ENCODE measurements at regions not wholly inside any gene's neighbourhood (a gene's known extent, or its start where the extent isn't known, plus 50 kb on each side); places are given as distances from the start of the nearest gene placed in this dataset.

DNA sequence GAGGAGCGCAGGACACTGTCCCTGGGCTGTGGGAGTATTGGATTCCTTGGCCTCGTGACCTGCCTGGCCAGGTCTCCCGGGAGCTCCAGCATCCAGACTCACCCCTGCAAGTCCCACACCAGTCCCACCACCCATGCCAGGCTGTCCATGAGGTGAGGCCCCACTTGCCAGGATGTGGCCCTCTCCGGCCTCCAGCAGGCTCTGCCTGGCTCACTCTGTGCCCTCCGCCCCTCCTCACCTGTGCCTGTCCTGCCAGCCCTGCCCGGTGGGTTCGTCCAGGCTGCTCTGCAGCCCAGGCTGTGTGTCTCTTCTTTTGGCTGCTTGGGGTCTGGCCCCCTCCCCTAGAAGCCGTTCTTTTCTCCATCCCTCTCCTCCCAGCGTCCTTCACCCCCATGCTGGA is 436.8 kb upstream of the MYT1L start:
- Histone ChIP-seq H3K9me3 (ENCODE audit: severe bottlenecking) (peaks cover 4% of the 10 kb centered on the region), H3K4me3 (ENCODE audit: severe bottlenecking) (no peak overlapping the region), H3K4me1 (ENCODE audit: insufficient read depth, poor library complexity, severe bottlenecking) (no peaks in the 10 kb centered on the region), H3K36me3 (ENCODE audit: low read depth) (no peaks in the 10 kb centered on the region), H3K27me3 (ENCODE audit: insufficient read depth, poor library complexity, severe bottlenecking) (no peaks in the 10 kb centered on the region), H3K27ac (ENCODE audit: poor library complexity, severe bottlenecking) (no peak overlapping the region)
- DNase-seq (ENCODE audit: low spot score) (no peak), ATAC-seq (ENCODE audit: low read depth) (no peak)
- TF ChIP-seq, protein P1, sequence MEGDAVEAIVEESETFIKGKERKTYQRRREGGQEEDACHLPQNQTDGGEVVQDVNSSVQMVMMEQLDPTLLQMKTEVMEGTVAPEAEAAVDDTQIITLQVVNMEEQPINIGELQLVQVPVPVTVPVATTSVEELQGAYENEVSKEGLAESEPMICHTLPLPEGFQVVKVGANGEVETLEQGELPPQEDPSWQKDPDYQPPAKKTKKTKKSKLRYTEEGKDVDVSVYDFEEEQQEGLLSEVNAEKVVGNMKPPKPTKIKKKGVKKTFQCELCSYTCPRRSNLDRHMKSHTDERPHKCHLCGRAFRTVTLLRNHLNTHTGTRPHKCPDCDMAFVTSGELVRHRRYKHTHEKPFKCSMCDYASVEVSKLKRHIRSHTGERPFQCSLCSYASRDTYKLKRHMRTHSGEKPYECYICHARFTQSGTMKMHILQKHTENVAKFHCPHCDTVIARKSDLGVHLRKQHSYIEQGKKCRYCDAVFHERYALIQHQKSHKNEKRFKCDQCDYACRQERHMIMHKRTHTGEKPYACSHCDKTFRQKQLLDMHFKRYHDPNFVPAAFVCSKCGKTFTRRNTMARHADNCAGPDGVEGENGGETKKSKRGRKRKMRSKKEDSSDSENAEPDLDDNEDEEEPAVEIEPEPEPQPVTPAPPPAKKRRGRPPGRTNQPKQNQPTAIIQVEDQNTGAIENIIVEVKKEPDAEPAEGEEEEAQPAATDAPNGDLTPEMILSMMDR (IDR thresholded peaks at IDR 0.05; ENCODE audit: poor library complexity, severe bottlenecking) = no peak

DNA sequence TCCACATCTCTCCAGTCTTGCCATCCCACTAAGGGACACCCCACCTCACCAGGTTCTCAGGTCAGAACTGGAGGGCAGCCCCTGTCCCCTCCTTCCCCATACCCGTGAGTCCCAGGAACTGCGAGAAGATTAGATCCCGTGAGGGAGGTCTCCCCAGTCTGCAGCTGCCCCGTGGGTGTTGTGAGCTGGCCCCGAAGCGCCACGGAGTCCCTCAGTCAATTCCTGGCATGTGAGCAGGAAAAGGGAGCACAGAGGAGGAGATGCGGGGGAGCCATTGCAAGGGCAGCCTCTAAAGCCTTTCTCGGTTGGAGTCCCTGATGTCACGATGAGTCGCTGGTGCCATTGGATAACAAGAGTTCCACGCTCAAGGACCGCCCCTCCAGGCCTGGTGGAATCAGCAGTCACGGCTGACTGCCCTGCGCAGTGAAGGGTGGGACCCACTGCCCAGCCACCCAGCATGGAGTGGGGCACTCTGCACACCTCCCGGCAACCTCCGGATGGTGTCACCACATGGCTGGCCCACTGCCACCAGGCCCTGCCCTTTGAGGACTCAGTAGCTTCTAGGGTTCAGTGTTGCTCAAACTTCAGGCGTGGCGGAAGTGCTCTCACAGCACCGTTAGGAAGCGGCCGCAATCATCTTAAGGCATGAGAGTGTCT is 434.9 kb upstream of the MYT1L start:
- Histone ChIP-seq H3K36me3 (ENCODE audit: low read depth) (no peaks in the 10 kb centered on the region), H3K9me3 (ENCODE audit: severe bottlenecking) (peaks cover 4% of the 10 kb centered on the region), H3K27me3 (ENCODE audit: insufficient read depth, poor library complexity, severe bottlenecking) (no peaks in the 10 kb centered on the region), H3K4me1 (ENCODE audit: insufficient read depth, poor library complexity, severe bottlenecking) (no peaks in the 10 kb centered on the region), H3K4me3 (ENCODE audit: severe bottlenecking) (no peak overlapping the region), H3K27ac (ENCODE audit: poor library complexity, severe bottlenecking) (no peak overlapping the region)
- no peak for ATAC-seq (ENCODE audit: low read depth)
- no peak for DNase-seq (ENCODE audit: low spot score)
- TF ChIP-seq, protein P1 (IDR thresholded peaks at IDR 0.05; ENCODE audit: poor library complexity, severe bottlenecking) = no peak

DNA sequence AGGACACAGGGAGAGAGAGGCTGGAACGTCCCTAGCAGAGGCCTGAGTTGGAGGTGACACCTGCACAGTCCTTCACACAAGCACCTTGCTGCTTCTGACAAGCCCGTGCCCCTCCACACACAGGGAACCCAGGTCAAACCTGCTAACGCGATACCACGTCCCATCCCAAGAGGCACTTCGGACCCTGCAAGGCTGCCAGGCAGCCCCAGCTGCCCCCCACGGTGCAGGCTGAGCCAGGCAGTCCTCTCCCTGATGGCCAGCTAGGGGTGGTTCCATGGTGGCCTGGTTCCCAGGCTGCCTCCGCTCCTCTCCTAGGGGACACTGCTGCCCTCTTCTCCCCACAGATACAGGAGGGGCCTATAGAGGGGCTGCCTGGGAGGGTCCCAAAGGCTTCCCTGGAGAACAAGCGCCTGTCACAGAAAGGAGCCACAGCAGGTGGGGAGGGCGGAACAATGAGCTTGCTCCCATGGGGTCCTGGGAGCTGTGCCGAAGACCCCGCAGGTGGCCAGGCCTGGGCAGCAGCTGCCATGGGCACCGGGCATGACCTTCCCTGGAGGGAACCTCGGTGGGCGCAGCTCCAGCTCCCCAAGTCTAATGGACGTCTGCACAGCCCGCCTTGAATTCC is 434.2 kb upstream of the MYT1L start:
- TF ChIP-seq, protein P1 (IDR thresholded peaks at IDR 0.05; ENCODE audit: poor library complexity, severe bottlenecking) = no peak
- Histone ChIP-seq H3K9me3 (ENCODE audit: severe bottlenecking) (peaks cover 4% of the 10 kb centered on the region), H3K27me3 (ENCODE audit: insufficient read depth, poor library complexity, severe bottlenecking) (no peaks in the 10 kb centered on the region), H3K27ac (ENCODE audit: poor library complexity, severe bottlenecking) (no peak overlapping the region), H3K36me3 (ENCODE audit: low read depth) (no peaks in the 10 kb centered on the region), H3K4me1 (ENCODE audit: insufficient read depth, poor library complexity, severe bottlenecking) (no peaks in the 10 kb centered on the region), H3K4me3 (ENCODE audit: severe bottlenecking) (no peak overlapping the region)
- ATAC-seq (ENCODE audit: low read depth) (no peak), DNase-seq (ENCODE audit: low spot score) (no peak)

DNA sequence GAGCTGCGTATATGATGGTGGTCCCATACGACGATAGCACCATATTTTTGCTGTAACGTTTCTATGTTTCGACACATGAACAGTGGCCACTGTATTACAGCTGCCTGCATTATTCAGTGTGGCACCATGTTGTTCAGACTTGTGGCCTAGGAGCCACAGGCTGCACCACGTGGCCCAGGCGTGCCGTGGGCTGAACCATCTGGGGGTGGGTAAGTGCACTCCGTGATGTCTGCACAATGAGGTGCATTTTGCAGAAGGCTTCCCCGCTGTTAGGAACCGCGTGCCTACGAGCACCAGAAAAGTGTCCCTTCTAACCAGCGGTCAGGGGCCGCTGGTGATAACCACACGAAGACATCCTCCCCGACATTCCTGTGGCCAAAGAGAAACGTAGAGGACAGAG is 433.7 kb upstream of the MYT1L start:
- Histone ChIP-seq H3K4me1 (ENCODE audit: insufficient read depth, poor library complexity, severe bottlenecking) (no peaks in the 10 kb centered on the region), H3K27me3 (ENCODE audit: insufficient read depth, poor library complexity, severe bottlenecking) (no peaks in the 10 kb centered on the region), H3K27ac (ENCODE audit: poor library complexity, severe bottlenecking) (no peak overlapping the region), H3K36me3 (ENCODE audit: low read depth) (no peaks in the 10 kb centered on the region), H3K4me3 (ENCODE audit: severe bottlenecking) (no peak overlapping the region), H3K9me3 (ENCODE audit: severe bottlenecking) (peaks cover 1% of the 10 kb centered on the region)
- TF ChIP-seq, protein P1 (IDR thresholded peaks at IDR 0.05; ENCODE audit: poor library complexity, severe bottlenecking) = no peak
- DNase-seq (ENCODE audit: low spot score) (no peak), ATAC-seq (ENCODE audit: low read depth) (no peak)

DNA sequence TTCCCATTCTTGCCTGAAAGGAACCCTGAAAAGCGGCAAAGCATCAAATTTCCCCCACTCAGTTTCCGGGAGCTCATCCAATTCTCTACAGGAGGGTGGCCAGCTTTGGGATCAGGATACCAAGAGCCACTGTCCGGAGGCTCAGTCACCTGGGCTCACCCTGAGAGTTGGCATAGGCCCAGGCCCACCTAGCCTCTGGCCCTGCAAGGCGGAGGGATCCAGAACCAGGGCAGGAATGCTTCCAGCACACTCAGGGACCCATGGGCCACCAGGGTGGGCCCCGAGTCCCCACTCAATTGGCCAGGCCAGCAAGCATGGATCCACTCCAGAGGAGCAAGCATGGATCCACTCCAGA is 432.9 kb upstream of the MYT1L start:
- TF ChIP-seq, protein P1 (IDR thresholded peaks at IDR 0.05; ENCODE audit: poor library complexity, severe bottlenecking) = no peak
- H3K27me3 ChIP-seq (ENCODE audit: insufficient read depth, poor library complexity, severe bottlenecking) = no peaks in the 10 kb centered on the region
- no peak for DNase-seq (ENCODE audit: low spot score)

More for the DNA sequence above, 432.9 kb upstream of the MYT1L start:
- Histone ChIP-seq H3K9me3 (ENCODE audit: severe bottlenecking) (no peaks in the 10 kb centered on the region), H3K36me3 (ENCODE audit: low read depth) (no peaks in the 10 kb centered on the region), H3K27ac (ENCODE audit: poor library complexity, severe bottlenecking) (no peak overlapping the region), H3K4me3 (ENCODE audit: severe bottlenecking) (no peak overlapping the region), H3K4me1 (ENCODE audit: insufficient read depth, poor library complexity, severe bottlenecking) (no peaks in the 10 kb centered on the region)
- no peak for ATAC-seq (ENCODE audit: low read depth)

All from RWPE2 (cell line).